Fibroblast of lung (primary cell): ENCODE measurements at regions not wholly inside any gene's neighbourhood (a gene's known extent, or its start where the extent isn't known, plus 50 kb on each side); places are given as distances from the start of the nearest gene placed in this dataset.

ENCODE experiments used
- CTCF ChIP-seq, 2 donors: IDR thresholded peaks in 1 of 2; conservative IDR thresholded peaks in 1 of 2; 1 replicate in 1 of 2; 2 replicates in 1 of 2; pipeline ENCODE4 v1.5.1; 2011 to 2012; ENCODE audit warnings: low read length in 2 of 2, control low read depth in 1 of 2, inconsistent platforms in 1 of 2, low read depth in 1 of 2, mild to moderate bottlenecking in 1 of 2
- EZH2 ChIP-seq: IDR thresholded peaks from 2 replicates; pipeline ENCODE4 v1.5.1; 2012; ENCODE audit warnings: low read length, control low read depth, mild to moderate bottlenecking; ENCODE audit errors: missing control alignments

GRCh38 chr6:168828035-168828434, 387.1 kb downstream of the SMOC2 start:
- TF ChIP-seq CTCF (conservative IDR thresholded peaks at IDR 0.05 in 1 of 2, IDR thresholded peaks at IDR 0.05 in 1 of 2; ENCODE audit: low read depth in 1 of 2, low read length in 2 of 2) (no peak), EZH2 (no peak)
